Neural cell (in vitro differentiated cells): ENCODE measurements at regions not wholly inside any gene's neighbourhood (a gene's known extent, or its start where the extent isn't known, plus 50 kb on each side); places are given as distances from the start of the nearest gene placed in this dataset.

ENCODE experiments used
- H2AFZ ChIP-seq: fragments of 200-600, 300-800 bp; sonication (generic), shearing (Covaris generic); 2 replicates; pipeline ENCODE4 v1.6.0; 2014; ENCODE audit warnings: low read depth, mild to moderate bottlenecking, antibody characterized with exemption, low read length, moderate library complexity
- H3F3A ChIP-seq: fragments of 200-600 bp; shearing (Covaris generic); 2 replicates; pipeline ENCODE4 v1.6.1; 2016; ENCODE audit warnings: mild to moderate bottlenecking, moderate library complexity, mixed read lengths, antibody characterized with exemption, low read length; ENCODE audit not compliant: insufficient read depth, poor library complexity, severe bottlenecking
- H3K27ac ChIP-seq: fragments of 200-600, 300-800 bp; sonication (generic), shearing (Covaris generic); 2 replicates; pipeline ENCODE4 v1.5.1; 2014; ENCODE audit warnings: mild to moderate bottlenecking, low read length, moderate library complexity
- H3K27me3 ChIP-seq: fragments of 300-800, 200-600 bp; sonication (generic), shearing (Covaris generic); 2 replicates; pipeline ENCODE4 v1.6.0; 2014; ENCODE audit warnings: mild to moderate bottlenecking, low read depth, low read length, moderate library complexity; ENCODE audit not compliant: insufficient read depth
- H3K36me3 ChIP-seq: fragments of 300-800, 200-600 bp; sonication (generic), shearing (Covaris generic); 2 replicates; pipeline ENCODE4 v1.5.1; 2014; ENCODE audit warnings: mild to moderate bottlenecking, antibody characterized with exemption, low read length, moderate library complexity; ENCODE audit not compliant: insufficient read depth
- H3K4me2 ChIP-seq: fragments of 300-800, 200-600 bp; sonication (generic), shearing (Covaris generic); 2 replicates; pipeline ENCODE4 v1.6.0; 2014; ENCODE audit warnings: mild to moderate bottlenecking, low read length
- H3K4me3 ChIP-seq: fragments of 300-800, 200-600 bp; sonication (generic), shearing (Covaris generic); 2 replicates; pipeline ENCODE4 v1.5.1; 2014; ENCODE audit warnings: mild to moderate bottlenecking, low read length, moderate library complexity
- H3K79me2 ChIP-seq: fragments of 200-600 bp; shearing (Covaris generic); replicated peaks from 2 replicates; pipeline ENCODE4 v1.6.0; 2014; ENCODE audit warnings: mild to moderate bottlenecking, low read length, moderate library complexity; ENCODE audit not compliant: insufficient read depth
- H3K9ac ChIP-seq: fragments of 300-800, 200-600 bp; sonication (generic), shearing (Covaris generic); 2 replicates; pipeline ENCODE4 v1.6.1; 2016; ENCODE audit warnings: mild to moderate bottlenecking, low read length, mixed read lengths
- H3K9me2 ChIP-seq: fragments of 200-600 bp; shearing (Covaris generic); 2 replicates; pipeline ENCODE4 v1.6.1; 2016; ENCODE audit warnings: mild to moderate bottlenecking, low read length, mixed read lengths; ENCODE audit not compliant: insufficient read depth
- H3K9me3 ChIP-seq: fragments of 200-600, 300-800 bp; sonication (generic), shearing (Covaris generic); 2 replicates; pipeline ENCODE4 v1.6.1; 2016; ENCODE audit warnings: mild to moderate bottlenecking, mixed run types, low read length, moderate library complexity, mixed read lengths
- H4K20me1 ChIP-seq: fragments of 200-600 bp; shearing (Covaris generic); 2 replicates; pipeline ENCODE4 v1.6.1; 2016; ENCODE audit warnings: mild to moderate bottlenecking, mixed run types; ENCODE audit not compliant: insufficient read depth
- CTCF ChIP-seq: fragments of 450-650 bp; IDR thresholded peaks from 2 replicates; pipeline ENCODE4 v1.5.1; 2014; ENCODE audit warnings: antibody characterized with exemption, mild to moderate bottlenecking, moderate library complexity; ENCODE audit not compliant: poor library complexity, severe bottlenecking
- EZH2 ChIP-seq: fragments of 200-600, 300-800 bp; shearing (Covaris generic), sonication (generic); IDR thresholded peaks from 2 replicates; pipeline ENCODE4 v1.6.1; 2014; ENCODE audit warnings: antibody characterized with exemption, low read length, borderline replicate concordance, mild to moderate bottlenecking; ENCODE audit not compliant: insufficient read depth, poor library complexity, severe bottlenecking
- MXI1 ChIP-seq: fragments of 450-650 bp; conservative IDR thresholded peaks from 2 replicates; pipeline ENCODE4 v1.6.1; 2014; ENCODE audit warnings: antibody characterized with exemption, mild to moderate bottlenecking; ENCODE audit not compliant: poor library complexity, severe bottlenecking
- POLR2AphosphoS5 ChIP-seq: IDR thresholded peaks from 2 replicates; pipeline ENCODE4 v1.6.1; 2012
- RAD21 ChIP-seq: fragments of 450-650 bp; conservative IDR thresholded peaks from 2 replicates; pipeline ENCODE4 v1.6.1; 2014; ENCODE audit warnings: antibody characterized with exemption, mild to moderate bottlenecking, moderate library complexity
- REST ChIP-seq: IDR thresholded peaks from 2 replicates; pipeline ENCODE4 v1.6.1; 2012; ENCODE audit warnings: borderline replicate concordance
- SMC3 ChIP-seq: fragments of 450-650 bp; conservative IDR thresholded peaks from 2 replicates; pipeline ENCODE4 v1.6.1; 2014; ENCODE audit warnings: antibody characterized with exemption, mild to moderate bottlenecking, moderate library complexity; ENCODE audit not compliant: poor library complexity
- TAF1 ChIP-seq: IDR thresholded peaks from 2 replicates; pipeline ENCODE4 v1.6.1; 2012; ENCODE audit warnings: low read depth

- Histone ChIP-seq H4K20me1 (no peaks in the 10 kb centered on the region), H3K9me3 (no peaks in the 10 kb centered on the region), H3K79me2 (no peaks in the 10 kb centered on the region), H3K36me3 (no peaks in the 10 kb centered on the region), H3K9me2 (no peaks in the 10 kb centered on the region), H3K4me2 (no peak overlapping the region), H3K27ac (no peak overlapping the region), H3F3A (no peaks in the 10 kb centered on the region), H3K27me3 (no peaks in the 10 kb centered on the region), H3K9ac (no peak overlapping the region), H2AFZ (no peak overlapping the region), H3K4me3 (no peak overlapping the region)
- TF ChIP-seq TAF1, result no peak
- peak; percentile 39 for TF ChIP-seq RAD21
- TF ChIP-seq CTCF, result peak; percentile 51
- no peak for TF ChIP-seq SMC3
Measured at GRCh38 chr1:119275145-119276134, 93.1 kb upstream of the HAO2 start.

- TF ChIP-seq SMC3 (peak; percentile 43), CTCF (peak; percentile 40), RAD21 (peak; percentile 55), MXI1 (no peak)
- H3K9me2 ChIP-seq, result no peaks in the 10 kb centered on the region
- H3K36me3 ChIP-seq, result no peaks in the 10 kb centered on the region
- no peak overlapping the region for H3K27ac ChIP-seq
- H3K4me2 ChIP-seq, result no peak overlapping the region
- no peaks in the 10 kb centered on the region for H3K79me2 ChIP-seq
- H2AFZ ChIP-seq, result no peak overlapping the region
- no peaks in the 10 kb centered on the region for H4K20me1 ChIP-seq
- H3K27me3 ChIP-seq, result no peaks in the 10 kb centered on the region
- no peaks in the 10 kb centered on the region for H3F3A ChIP-seq
- no peak overlapping the region for H3K9ac ChIP-seq
- no peaks in the 10 kb centered on the region for H3K9me3 ChIP-seq
- H3K4me3 ChIP-seq, result no peak overlapping the region
Measured at GRCh38 chr1:119276558-119276957, 92.0 kb upstream of the HAO2 start.

GRCh38 chr1:119279456-119280381 is 88.9 kb upstream of the HAO2 start:
- Histone ChIP-seq H3K9me3 (no peaks in the 10 kb centered on the region), H3K4me2 (no peak overlapping the region), H3K36me3 (no peaks in the 10 kb centered on the region), H3K27me3 (no peaks in the 10 kb centered on the region), H3K9me2 (no peaks in the 10 kb centered on the region), H3K79me2 (no peaks in the 10 kb centered on the region), H3K27ac (no peak overlapping the region), H3K4me3 (no peak overlapping the region), H3F3A (no peaks in the 10 kb centered on the region), H3K9ac (no peak overlapping the region), H4K20me1 (no peaks in the 10 kb centered on the region), H2AFZ (no peak overlapping the region)
- no peak for TF ChIP-seq POLR2AphosphoS5
- no peak for TF ChIP-seq MXI1
- no peak for TF ChIP-seq EZH2
- no peak for TF ChIP-seq TAF1
- TF ChIP-seq REST, result no peak
- TF ChIP-seq CTCF, result no peak
